H9 (cell line): ENCODE measurements at regions not wholly inside any gene's neighbourhood (a gene's known extent, or its start where the extent isn't known, plus 50 kb on each side); places are given as distances from the start of the nearest gene placed in this dataset.
"Not testable (repeated sequence)": the region's sequence is repeated elsewhere in the genome, so short reads cannot be mapped to it uniquely, and the experiment has no call there.

ENCODE experiments used
- DNase-seq: peaks from one replicate; pipeline ENCODE4 v3.0.0-alpha.2; 2017
- H2AFZ ChIP-seq: one replicate; pipeline ENCODE4 v1.6.1; 2013; ENCODE audit warnings: mild to moderate bottlenecking, low read length, control low read depth, moderate library complexity
- H2AK5ac ChIP-seq: 2 replicates; pipeline ENCODE4 v1.6.1; 2013; ENCODE audit warnings: low read length, control low read depth, mixed read lengths; ENCODE audit not compliant: insufficient read length
- H2BK120ac ChIP-seq: one replicate; pipeline ENCODE4 v1.6.1; 2013; ENCODE audit warnings: low read depth, mild to moderate bottlenecking, low read length, control low read depth, inconsistent platforms; ENCODE audit not compliant: poor library complexity, severe bottlenecking
- H2BK12ac ChIP-seq: 2 replicates; pipeline ENCODE4 v1.6.1; 2013; ENCODE audit warnings: low read length, control low read depth, mixed read lengths, low read depth; ENCODE audit not compliant: insufficient read length
- H2BK15ac ChIP-seq: 2 replicates; pipeline ENCODE4 v1.6.1; 2013; ENCODE audit warnings: low read depth, low read length, control low read depth
- H2BK20ac ChIP-seq: one replicate; pipeline ENCODE4 v1.6.1; 2013; ENCODE audit warnings: low read depth, mild to moderate bottlenecking, low read length, control low read depth, inconsistent platforms; ENCODE audit not compliant: poor library complexity, severe bottlenecking
- H2BK5ac ChIP-seq: 2 replicates; pipeline ENCODE4 v1.6.1; 2013; ENCODE audit warnings: low read length, control low read depth, mixed read lengths; ENCODE audit not compliant: insufficient read length
- H3K14ac ChIP-seq: 2 replicates; pipeline ENCODE4 v1.6.1; 2013; ENCODE audit warnings: low read length, control low read depth; ENCODE audit not compliant: insufficient read depth
- H3K18ac ChIP-seq: 2 replicates; pipeline ENCODE4 v1.6.1; 2013; ENCODE audit warnings: low read depth, mild to moderate bottlenecking, mixed read lengths, low read length, control low read depth; ENCODE audit not compliant: insufficient read length
- H3K23ac ChIP-seq: 2 replicates; pipeline ENCODE4 v1.6.1; 2013; ENCODE audit warnings: low read length, control low read depth, mixed read lengths, low read depth; ENCODE audit not compliant: insufficient read length
- H3K23me2 ChIP-seq: 2 replicates; pipeline ENCODE4 v1.6.1; 2013; ENCODE audit warnings: low read depth, mild to moderate bottlenecking, mixed read lengths, low read length, control low read depth; ENCODE audit not compliant: insufficient read length, poor library complexity, severe bottlenecking
- H3K27ac ChIP-seq: 2 replicates; pipeline ENCODE4 v1.5.1; 2013; ENCODE audit warnings: low read length, control low read depth, mixed read lengths, low read depth; ENCODE audit not compliant: insufficient read length
- H3K27me3 ChIP-seq: 2 replicates; pipeline ENCODE4 v1.6.1; 2013; ENCODE audit warnings: low read length, control low read depth, inconsistent platforms; ENCODE audit not compliant: insufficient read depth
- H3K4ac ChIP-seq: 2 replicates; pipeline ENCODE4 v1.6.1; 2013; ENCODE audit warnings: low read depth, mild to moderate bottlenecking, control low read depth, inconsistent platforms, low read length, moderate library complexity
- H3K4me1 ChIP-seq: 2 replicates; pipeline ENCODE4 v1.6.1; 2013; ENCODE audit warnings: low read length, control low read depth, inconsistent platforms; ENCODE audit not compliant: insufficient read depth
- H3K4me2 ChIP-seq: 2 replicates; pipeline ENCODE4 v1.6.1; 2013; ENCODE audit warnings: low read length, control low read depth, mixed read lengths; ENCODE audit not compliant: insufficient read length, insufficient read depth
- H3K56ac ChIP-seq: 2 replicates; pipeline ENCODE4 v1.6.1; 2013; ENCODE audit warnings: low read depth, mild to moderate bottlenecking, mixed read lengths, low read length, control low read depth; ENCODE audit not compliant: insufficient read length
- H3K79me1 ChIP-seq: 2 replicates; pipeline ENCODE4 v1.6.1; 2013; ENCODE audit warnings: low read depth, mild to moderate bottlenecking, moderate library complexity, low read length, control low read depth, inconsistent platforms; ENCODE audit not compliant: insufficient read depth, poor library complexity, severe bottlenecking
- H3K79me2 ChIP-seq: 2 replicates; pipeline ENCODE4 v1.6.1; 2013; ENCODE audit warnings: low read length, control low read depth, inconsistent platforms; ENCODE audit not compliant: insufficient read depth
- H3K9ac ChIP-seq: 2 replicates; pipeline ENCODE4 v1.6.1; 2013; ENCODE audit warnings: low read length, control low read depth, mixed read lengths; ENCODE audit not compliant: insufficient read length; ENCODE audit errors: extremely low read depth
- H3K9me3 ChIP-seq: one replicate; pipeline ENCODE4 v1.6.1; 2013; ENCODE audit warnings: low read depth, low read length, inconsistent platforms; ENCODE audit not compliant: control insufficient read depth
- H3T11ph ChIP-seq: one replicate; pipeline ENCODE4 v1.6.1; 2013; ENCODE audit warnings: mild to moderate bottlenecking, low read length, control low read depth, inconsistent platforms
- H4K20me1 ChIP-seq: one replicate; pipeline ENCODE4 v1.6.1; 2013; ENCODE audit not compliant: control insufficient read depth, insufficient read length, insufficient read depth
- H4K5ac ChIP-seq: 2 replicates; pipeline ENCODE4 v1.6.1; 2013; ENCODE audit warnings: low read depth, mild to moderate bottlenecking, mixed read lengths, low read length, control low read depth; ENCODE audit not compliant: insufficient read length
- H4K8ac ChIP-seq: replicated peaks from 2 replicates; pipeline ENCODE4 v1.6.1; 2013; ENCODE audit warnings: low read length, control low read depth, mixed read lengths, low read depth; ENCODE audit not compliant: insufficient read length
- H4K91ac ChIP-seq: 2 replicates; pipeline ENCODE4 v1.6.1; 2013; ENCODE audit warnings: low read depth, mild to moderate bottlenecking, moderate library complexity, mixed read lengths, low read length, control low read depth; ENCODE audit not compliant: insufficient read length
- H3K27ac Mint-ChIP-seq, 3 experiments: 2 replicates in 2 of 3; 3 replicates in 1 of 3; pipeline ENCODE4 v1.8.0; 2020 to 2021; ENCODE audit warnings: mixed read lengths in 3 of 3, mild to moderate bottlenecking in 1 of 3, moderate library complexity in 1 of 3
- H3K27me3 Mint-ChIP-seq: 2 replicates; pipeline ENCODE4 v1.8.0; 2021; ENCODE audit warnings: low read depth, mild to moderate bottlenecking, moderate library complexity, mixed read lengths
- H3K36me3 Mint-ChIP-seq, 3 experiments: 2 replicates in 2 of 3; 3 replicates in 1 of 3; pipeline ENCODE4 v1.8.0; 2020 to 2021; ENCODE audit warnings: low read depth in 3 of 3, mixed read lengths in 3 of 3; ENCODE audit not compliant: insufficient read depth in 1 of 3
- H3K4me1 Mint-ChIP-seq, 2 experiments: 2 replicates each; pipeline ENCODE4 v1.8.0; 2020; ENCODE audit warnings: mixed read lengths in 2 of 2
- H3K4me3 Mint-ChIP-seq, 2 experiments: 2 replicates in 1 of 2; 3 replicates in 1 of 2; pipeline ENCODE4 v1.8.0; 2020 to 2021; ENCODE audit warnings: mild to moderate bottlenecking in 2 of 2, mixed read lengths in 2 of 2, moderate library complexity in 1 of 2
- H3K9me3 Mint-ChIP-seq, 2 experiments: 2 replicates in 1 of 2; 3 replicates in 1 of 2; pipeline ENCODE4 v1.8.0; 2020; ENCODE audit warnings: mild to moderate bottlenecking in 2 of 2, mixed read lengths in 2 of 2, moderate library complexity in 1 of 2
- WGBS: extraction: QIAGEN DNeasy Blood & Tissue Kit; methylation state at CpG from one replicate; pipeline ENCODE4 v1.1.7; 2013; ENCODE audit warnings: missing lambda C conversion rate, low lambda C conversion rate, mixed read lengths; ENCODE audit not compliant: insufficient read length; ENCODE audit errors: extremely low coverage; 5-methylcytosine and 5-hydroxymethylcytosine counted together

DNA sequence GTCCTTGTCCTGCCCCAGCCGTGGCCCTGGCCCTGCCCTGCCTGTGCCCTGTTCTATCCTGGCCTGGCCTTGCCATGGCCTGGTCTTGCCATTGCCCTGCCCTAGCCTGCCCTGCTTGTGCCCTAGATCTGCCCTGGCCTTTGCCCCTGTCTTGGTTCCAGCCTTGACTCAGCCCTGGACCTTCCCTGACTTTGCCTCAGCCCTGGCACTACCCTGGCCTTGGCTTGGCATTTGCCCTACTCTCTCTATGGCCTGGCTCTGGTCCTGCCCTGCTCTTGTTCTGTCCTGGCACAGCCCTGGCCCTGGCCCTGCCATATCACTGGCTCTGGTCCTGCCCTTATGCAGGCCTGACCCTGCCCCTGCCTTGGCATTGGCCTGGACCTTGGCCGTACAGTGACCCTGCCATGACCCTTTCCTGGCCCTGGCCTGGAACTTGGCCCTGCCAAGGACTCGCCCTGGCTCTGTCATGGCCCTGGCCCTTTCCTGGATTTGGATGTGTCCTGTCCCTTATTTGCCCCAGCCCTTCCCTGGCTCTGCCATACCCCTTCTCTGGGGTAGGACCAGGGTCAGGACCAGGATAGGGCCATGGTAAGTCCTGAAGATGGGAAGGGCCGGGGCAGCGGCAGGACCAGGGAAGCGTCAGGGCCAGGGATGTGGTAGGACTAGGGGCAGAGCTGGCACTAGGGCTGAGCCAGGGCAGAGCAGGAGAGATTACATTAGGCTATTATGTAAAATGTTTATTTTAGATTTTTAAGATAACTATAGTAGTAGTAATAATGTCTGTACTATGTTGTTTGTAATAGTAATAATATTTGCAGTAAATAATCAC lies 254.5 kb downstream of the TP53TG3F start:
- DNase-seq, H3K14ac ChIP-seq, H3T11ph ChIP-seq, H3K9ac ChIP-seq, H3K27me3 ChIP-seq, H4K91ac ChIP-seq, H3K18ac ChIP-seq, H3K27ac ChIP-seq, H4K20me1 ChIP-seq, H3K56ac ChIP-seq, H2BK5ac ChIP-seq, H2BK20ac ChIP-seq, H4K5ac ChIP-seq, H4K8ac ChIP-seq, H3K23ac ChIP-seq, H3K4me1 ChIP-seq, H2BK12ac ChIP-seq, H3K4ac ChIP-seq, H3K27ac Mint-ChIP-seq, H2BK120ac ChIP-seq, H2AFZ ChIP-seq, H3K4me1 Mint-ChIP-seq, H3K79me1 ChIP-seq, H3K79me2 ChIP-seq, H2BK15ac ChIP-seq, H3K23me2 ChIP-seq, H3K27me3 Mint-ChIP-seq, H3K4me2 ChIP-seq, H3K4me3 Mint-ChIP-seq, H2AK5ac ChIP-seq: not testable (repeated sequence)
- H3K9me3 ChIP-seq, result peaks cover 11% of the 10 kb centered on the region
- WGBS, result no CpG with 5 or more reads among the region's 6 CpGs
- H3K9me3 Mint-ChIP-seq, result peaks cover 49 to 56% of the 10 kb centered on the region in 2 experiments
- H3K36me3 Mint-ChIP-seq, result peaks cover 0 to 11% (median 5%) of the 10 kb centered on the region in 3 experiments; a peak in 6 of 7 replicates

DNA sequence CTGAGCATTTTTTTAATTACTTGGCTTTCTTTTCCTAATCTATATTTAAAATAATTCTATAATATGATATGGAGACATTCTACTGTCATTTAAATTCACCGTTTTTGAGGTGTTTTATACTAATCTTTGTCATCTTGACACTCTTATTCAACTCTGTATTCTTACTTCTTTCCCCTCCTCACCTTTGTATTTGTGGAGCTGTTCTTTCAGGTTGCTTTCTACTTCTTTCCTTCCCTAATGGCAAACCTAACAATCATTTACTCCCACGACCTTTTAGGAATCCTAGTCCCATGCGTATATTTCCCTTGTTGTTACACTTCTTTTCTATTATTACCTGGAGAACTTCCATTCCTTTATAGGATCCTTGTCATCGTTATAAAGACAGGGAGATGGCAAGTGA lies 271.8 kb downstream of the TP53TG3F start:
- not testable (repeated sequence) for H3K18ac ChIP-seq, H2BK12ac ChIP-seq, H3K27ac ChIP-seq, H4K5ac ChIP-seq, H3K27me3 ChIP-seq, H4K91ac ChIP-seq, H3K9ac ChIP-seq, H2AK5ac ChIP-seq, H3K27me3 Mint-ChIP-seq, H2AFZ ChIP-seq, DNase-seq, H2BK20ac ChIP-seq, H3K4me3 Mint-ChIP-seq, H3K9me3 ChIP-seq, H3K4me2 ChIP-seq, H4K20me1 ChIP-seq, H3K36me3 Mint-ChIP-seq, H3K4me1 Mint-ChIP-seq, H3K14ac ChIP-seq, H3K79me1 ChIP-seq, H3K56ac ChIP-seq, H2BK5ac ChIP-seq, H3K27ac Mint-ChIP-seq, H3K4me1 ChIP-seq, H3K4ac ChIP-seq, H3T11ph ChIP-seq, H4K8ac ChIP-seq, H3K79me2 ChIP-seq, H3K23me2 ChIP-seq, H2BK120ac ChIP-seq, H3K23ac ChIP-seq, H2BK15ac ChIP-seq
- H3K9me3 Mint-ChIP-seq, result peaks cover 14 to 17% of the 10 kb centered on the region in 2 experiments
- no CpG with 5 or more reads among the region's 4 CpGs for WGBS
